SU-DHL-6 (cell line): ENCODE measurements at regions not wholly inside any gene's neighbourhood (a gene's known extent, or its start where the extent isn't known, plus 50 kb on each side); places are given as distances from the start of the nearest gene placed in this dataset.

Experiments used
- H2AFZ ChIP-seq: fragments of 200-600 bp; sonication (generic); 2 replicates; pipeline ENCODE4 v1.6.1; 2014; ENCODE audit warnings: low read depth, mild to moderate bottlenecking, moderate library complexity, mixed read lengths, antibody characterized with exemption, low read length; ENCODE audit not compliant: severe bottlenecking
- H3F3A ChIP-seq: fragments of 200-600 bp; shearing (Covaris generic); 2 replicates; pipeline ENCODE4 v1.6.0; 2016; ENCODE audit warnings: antibody characterized with exemption, mild to moderate bottlenecking; ENCODE audit not compliant: insufficient read depth
- H3K27ac ChIP-seq: fragments of 200-600 bp; sonication (generic); 2 replicates; pipeline ENCODE4 v1.5.1; 2016; ENCODE audit warnings: low read depth, mild to moderate bottlenecking, low read length, moderate library complexity, mixed read lengths
- H3K27me3 ChIP-seq: fragments of 200-600 bp; sonication (generic), shearing (Covaris generic); 2 replicates; pipeline ENCODE4 v1.6.0; 2014; ENCODE audit warnings: mild to moderate bottlenecking, low read length
- H3K36me3 ChIP-seq: fragments of 200-600 bp; sonication (generic); 2 replicates; pipeline ENCODE4 v1.6.1; 2014; ENCODE audit warnings: mild to moderate bottlenecking, low read length, mixed read lengths
- H3K4me2 ChIP-seq: fragments of 300-600, 200-600 bp; shearing (Covaris generic), sonication (generic); 2 replicates; pipeline ENCODE4 v1.6.0; 2014; ENCODE audit warnings: low read length, low read depth, mild to moderate bottlenecking; ENCODE audit not compliant: poor library complexity, severe bottlenecking
- H3K4me3 ChIP-seq: fragments of 200-600 bp; sonication (generic); 2 replicates; pipeline ENCODE4 v1.5.1; 2014; ENCODE audit warnings: antibody characterized with exemption, low read length, mild to moderate bottlenecking, mixed read lengths; ENCODE audit not compliant: insufficient read depth, poor library complexity, severe bottlenecking
- H3K79me2 ChIP-seq: fragments of 200-600 bp; sonication (generic); 2 replicates; pipeline ENCODE4 v1.6.1; 2014; ENCODE audit warnings: mild to moderate bottlenecking, low read length, moderate library complexity; ENCODE audit not compliant: insufficient read depth
- H3K9ac ChIP-seq: fragments of 200-600 bp; sonication (generic); 2 replicates; pipeline ENCODE4 v1.7.0; 2014; ENCODE audit warnings: mild to moderate bottlenecking, low read length
- H3K9me2 ChIP-seq: fragments of 200-600 bp; sonication (generic); replicated peaks from 2 replicates; pipeline ENCODE4 v1.6.1; 2014; ENCODE audit warnings: low read length; ENCODE audit not compliant: insufficient read depth
- H3K9me3 ChIP-seq: fragments of 200-600 bp; sonication (generic); 2 replicates; pipeline ENCODE4 v1.6.1; 2014; ENCODE audit warnings: low read length, mixed read lengths; ENCODE audit not compliant: insufficient read depth
- H4K20me1 ChIP-seq: fragments of 200-600 bp; sonication (generic); 2 replicates; pipeline ENCODE4 v1.6.1; 2014; ENCODE audit warnings: low read depth, mild to moderate bottlenecking, antibody characterized with exemption, low read length, moderate library complexity, mixed read lengths
- EZH2phosphoT487 ChIP-seq: fragments of 200-600 bp; sonication (generic), shearing (Covaris generic); conservative IDR thresholded peaks from 2 replicates; pipeline ENCODE4 v1.6.1; 2018; ENCODE audit warnings: mild to moderate bottlenecking, antibody characterized with exemption, low read length, moderate library complexity, mixed read lengths
- TF ChIP-seq, protein P1 (sequence below): fragments of 200-600 bp; sonication (generic); IDR thresholded peaks from one replicate; pipeline ENCODE4 v1.5.1; 2017; ENCODE audit warnings: antibody characterized with exemption, mild to moderate bottlenecking, low read length, moderate library complexity; ENCODE audit not compliant: insufficient read depth, poor library complexity, severe bottlenecking

DNA sequence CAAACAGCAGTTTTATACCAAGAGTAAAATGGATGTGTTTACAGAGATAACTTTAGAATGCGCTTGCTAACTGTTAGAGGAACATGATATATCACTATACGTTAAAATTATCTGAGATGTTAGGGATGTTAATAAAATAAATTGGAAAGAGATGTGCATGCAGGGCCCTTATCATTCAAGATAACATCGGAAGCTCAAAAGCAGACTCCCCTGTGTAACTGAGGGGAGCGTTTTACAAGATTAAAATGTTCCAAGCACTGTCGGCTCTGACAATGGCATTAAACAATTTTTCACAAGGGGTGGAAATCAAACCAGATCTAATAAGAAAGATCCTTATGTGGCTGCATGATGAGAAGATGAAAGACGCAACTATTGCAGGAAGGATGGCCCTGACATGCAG lies 53.3 kb upstream of the DCC start:
- Histone ChIP-seq H3F3A (no peaks in the 10 kb centered on the region), H2AFZ (no peak overlapping the region), H3K27me3 (no peaks in the 10 kb centered on the region), H3K9me3 (no peaks in the 10 kb centered on the region), H3K79me2 (no peaks in the 10 kb centered on the region), H3K4me3 (no peak overlapping the region), H3K27ac (no peak overlapping the region), H3K9ac (no peak overlapping the region), H3K9me2 (no peaks in the 10 kb centered on the region), H3K4me2 (no peak overlapping the region), H3K36me3 (no peaks in the 10 kb centered on the region), H4K20me1 (no peaks in the 10 kb centered on the region)
- TF ChIP-seq EZH2phosphoT487, result no peak
- TF ChIP-seq, protein P1, sequence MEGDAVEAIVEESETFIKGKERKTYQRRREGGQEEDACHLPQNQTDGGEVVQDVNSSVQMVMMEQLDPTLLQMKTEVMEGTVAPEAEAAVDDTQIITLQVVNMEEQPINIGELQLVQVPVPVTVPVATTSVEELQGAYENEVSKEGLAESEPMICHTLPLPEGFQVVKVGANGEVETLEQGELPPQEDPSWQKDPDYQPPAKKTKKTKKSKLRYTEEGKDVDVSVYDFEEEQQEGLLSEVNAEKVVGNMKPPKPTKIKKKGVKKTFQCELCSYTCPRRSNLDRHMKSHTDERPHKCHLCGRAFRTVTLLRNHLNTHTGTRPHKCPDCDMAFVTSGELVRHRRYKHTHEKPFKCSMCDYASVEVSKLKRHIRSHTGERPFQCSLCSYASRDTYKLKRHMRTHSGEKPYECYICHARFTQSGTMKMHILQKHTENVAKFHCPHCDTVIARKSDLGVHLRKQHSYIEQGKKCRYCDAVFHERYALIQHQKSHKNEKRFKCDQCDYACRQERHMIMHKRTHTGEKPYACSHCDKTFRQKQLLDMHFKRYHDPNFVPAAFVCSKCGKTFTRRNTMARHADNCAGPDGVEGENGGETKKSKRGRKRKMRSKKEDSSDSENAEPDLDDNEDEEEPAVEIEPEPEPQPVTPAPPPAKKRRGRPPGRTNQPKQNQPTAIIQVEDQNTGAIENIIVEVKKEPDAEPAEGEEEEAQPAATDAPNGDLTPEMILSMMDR, result no peak

GRCh38 chr18:52287151-52287550 lies 52.8 kb upstream of the DCC start:
- Histone ChIP-seq H3K27me3 (no peaks in the 10 kb centered on the region), H3K27ac (no peak overlapping the region), H3K9me2 (no peaks in the 10 kb centered on the region), H4K20me1 (no peaks in the 10 kb centered on the region), H3K79me2 (no peaks in the 10 kb centered on the region), H3K4me3 (no peak overlapping the region), H3K9ac (no peak overlapping the region), H3K4me2 (no peak overlapping the region), H3K9me3 (no peaks in the 10 kb centered on the region), H2AFZ (no peak overlapping the region), H3K36me3 (no peaks in the 10 kb centered on the region), H3F3A (no peaks in the 10 kb centered on the region)
- TF ChIP-seq EZH2phosphoT487, result no peak
- TF ChIP-seq, protein P1, result no peak

DNA sequence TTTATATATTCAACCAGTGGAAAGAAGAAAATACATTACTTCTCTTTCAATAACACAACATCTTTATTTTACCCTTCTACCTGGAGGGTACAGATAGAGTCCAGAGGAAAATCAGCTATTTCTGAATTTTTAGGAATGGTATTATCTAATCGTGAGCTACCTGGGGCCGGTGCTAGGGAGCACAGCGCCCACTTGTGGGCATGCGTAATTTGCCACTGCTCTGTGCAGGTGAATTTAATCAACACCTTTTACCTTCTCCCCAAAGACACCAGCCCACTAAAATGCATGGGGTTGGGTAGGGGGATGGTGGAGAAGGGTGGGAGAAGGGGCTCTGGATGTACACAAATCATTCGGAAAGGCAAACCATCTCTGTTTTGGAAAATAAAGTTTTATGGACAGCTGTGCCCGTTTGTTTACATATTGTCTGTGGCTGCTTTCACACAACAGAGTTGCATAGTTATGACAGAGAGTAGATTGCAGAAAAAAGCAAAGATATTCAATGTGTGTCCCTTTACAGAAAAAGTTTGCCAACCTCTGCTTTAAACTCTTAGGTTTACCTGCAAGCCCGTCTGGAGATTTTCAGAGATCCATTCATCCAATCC lies 51.5 kb upstream of the DCC start:
- H3K27ac ChIP-seq, result no peak overlapping the region
- H3K27me3 ChIP-seq, result no peaks in the 10 kb centered on the region
- no peak overlapping the region for H3K4me2 ChIP-seq
- H3K79me2 ChIP-seq, result no peaks in the 10 kb centered on the region
- H3K9me3 ChIP-seq, result no peaks in the 10 kb centered on the region
- no peak overlapping the region for H3K9ac ChIP-seq
- no peak overlapping the region for H2AFZ ChIP-seq
- TF ChIP-seq, protein P1, result peak; percentile 95
- TF ChIP-seq EZH2phosphoT487, result no peak
- H3K36me3 ChIP-seq, result no peaks in the 10 kb centered on the region
- no peaks in the 10 kb centered on the region for H3F3A ChIP-seq
- H3K4me3 ChIP-seq, result no peak overlapping the region
- no peaks in the 10 kb centered on the region for H3K9me2 ChIP-seq
- H4K20me1 ChIP-seq, result no peaks in the 10 kb centered on the region
